Activated naive CD4-positive, alpha-beta T cell treated with anti-CD3 and anti-CD28 coated beads, Interleukin-2, amount 50 U/mL, for 72 hours (primary cell): ENCODE measurements at regions not wholly inside any gene's neighbourhood (a gene's known extent, or its start where the extent isn't known, plus 50 kb on each side); places are given as distances from the start of the nearest gene placed in this dataset.

Experiments used
- ATAC-seq, 2 donors: fragments of 150-1000 bp; cut with Tn5 transposase; 2 replicates each; pipeline ENCODE4 v1.10.0; 2021; ENCODE audit warnings: mild to moderate bottlenecking in 2 of 2, moderate library complexity in 2 of 2
- DNase-seq, 2 donors: peaks; one replicate each; pipeline ENCODE4 v3.0.0; 2021 to 2022; ENCODE audit warnings: low spot score in 2 of 2
- H3K27ac Mint-ChIP-seq, 2 donors: one replicate each; pipeline ENCODE4 v1.8.0; 2022; ENCODE audit warnings: mild to moderate bottlenecking in 2 of 2, mixed read lengths in 2 of 2
- H3K36me3 Mint-ChIP-seq, 2 donors: one replicate each; pipeline ENCODE4 v1.8.0; 2022; ENCODE audit warnings: mixed read lengths in 2 of 2
- H3K9me3 Mint-ChIP-seq, 2 donors: one replicate each; pipeline ENCODE4 v1.8.0; 2022; ENCODE audit warnings: mixed read lengths in 2 of 2

DNA sequence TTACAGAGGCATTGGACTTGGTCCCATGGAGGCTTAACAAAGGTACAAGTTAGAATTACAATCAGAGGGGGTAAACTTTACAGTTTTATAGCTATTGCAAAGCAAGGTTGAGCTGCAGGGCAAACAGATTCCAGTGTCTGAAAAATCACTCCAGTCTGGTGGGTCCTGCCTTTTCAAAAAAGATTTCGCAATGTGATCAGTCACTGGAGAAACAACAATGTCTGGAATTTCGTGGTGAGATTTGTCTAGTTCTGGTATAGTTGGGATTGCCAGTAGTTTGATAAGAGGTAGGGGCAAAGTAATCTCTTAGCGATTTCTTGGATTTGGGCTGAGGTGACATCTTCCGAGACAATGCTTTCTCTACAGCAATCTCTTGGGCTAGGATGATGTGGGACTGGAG lies 1198.2 kb upstream of the PCDH9 start:
- ATAC-seq = no peak
- H3K27ac Mint-ChIP-seq = no peak overlapping the region
- DNase-seq = no peak
- no peaks in the 10 kb centered on the region for H3K36me3 Mint-ChIP-seq
- peaks cover 15 to 20% of the 10 kb centered on the region in 2 donors for H3K9me3 Mint-ChIP-seq

DNA sequence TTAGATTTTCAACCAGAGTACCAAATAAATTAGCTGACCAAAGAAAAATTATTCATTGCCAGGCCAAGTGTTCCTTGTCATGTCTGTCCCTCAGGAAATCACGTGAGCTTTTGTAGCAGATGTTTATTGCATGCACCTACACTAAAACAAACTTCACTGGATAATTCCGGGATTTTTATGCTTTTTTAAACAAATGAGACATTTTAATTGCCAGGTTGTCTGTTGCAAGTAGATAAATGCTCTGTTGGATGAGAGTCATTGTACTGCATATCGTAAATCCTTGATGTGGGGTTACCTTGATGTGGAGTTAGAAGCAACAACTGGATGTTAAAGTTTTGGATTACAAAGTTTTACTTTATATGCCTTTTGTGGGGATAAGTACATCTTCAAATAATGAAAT lies 1187.7 kb upstream of the PCDH9 start:
- Mint-ChIP-seq H3K36me3 (peaks cover 0 to 14% of the 10 kb centered on the region in 2 donors), H3K9me3 (peaks cover 17 to 27% of the 10 kb centered on the region in 2 donors), H3K27ac (no peak overlapping the region)
- ATAC-seq = no peak
- no peak for DNase-seq

DNA sequence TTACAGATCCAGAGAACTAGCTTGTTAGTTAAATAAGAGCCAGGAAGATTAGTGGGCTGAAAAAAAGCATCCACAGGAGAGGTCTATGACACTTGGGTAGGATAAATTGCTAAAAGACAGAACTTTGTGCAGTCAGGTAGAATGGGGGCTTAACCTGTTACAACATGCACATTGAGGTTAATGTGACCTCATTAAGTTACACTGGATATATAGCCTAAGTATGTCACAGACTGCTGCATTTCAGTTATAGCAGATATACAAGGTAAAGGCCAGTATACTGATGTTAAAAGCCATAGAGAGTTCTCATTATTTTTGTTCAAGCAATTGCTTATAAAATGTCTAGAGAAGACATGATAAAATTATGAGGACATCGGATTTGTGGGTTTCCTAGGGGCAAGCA lies 1179.9 kb upstream of the PCDH9 start:
- ATAC-seq (no peak), DNase-seq (no peak)
- H3K27ac Mint-ChIP-seq = no peak overlapping the region

DNA sequence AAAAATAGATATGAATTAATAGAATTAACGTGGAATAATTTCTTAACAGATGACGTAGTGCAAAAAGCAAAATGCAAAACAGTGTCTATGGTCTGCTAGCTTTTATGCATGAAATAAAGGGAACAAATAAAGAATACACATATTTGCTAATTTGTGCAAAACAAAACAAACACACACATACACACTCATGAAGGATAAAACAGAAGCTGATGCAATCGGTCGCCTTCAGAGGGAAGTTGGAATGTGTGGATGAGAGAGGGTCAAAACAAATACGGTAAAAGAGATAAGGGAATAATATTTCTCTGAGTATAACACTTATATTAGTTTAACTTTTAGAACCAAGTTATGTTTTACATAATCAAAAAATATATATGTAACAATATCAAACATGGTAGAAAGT lies 1160.9 kb upstream of the PCDH9 start:
- ATAC-seq (no peak), DNase-seq (no peak)
- Mint-ChIP-seq H3K36me3 (peaks cover 0 to 5% of the 10 kb centered on the region in 2 donors), H3K27ac (no peak overlapping the region), H3K9me3 (peaks cover 12 to 17% of the 10 kb centered on the region in 2 donors)

More for the DNA sequence above, 1179.9 kb upstream of the PCDH9 start:
- H3K36me3 Mint-ChIP-seq = no peaks in the 10 kb centered on the region
- H3K9me3 Mint-ChIP-seq = peaks cover 18 to 19% of the 10 kb centered on the region in 2 donors

DNA sequence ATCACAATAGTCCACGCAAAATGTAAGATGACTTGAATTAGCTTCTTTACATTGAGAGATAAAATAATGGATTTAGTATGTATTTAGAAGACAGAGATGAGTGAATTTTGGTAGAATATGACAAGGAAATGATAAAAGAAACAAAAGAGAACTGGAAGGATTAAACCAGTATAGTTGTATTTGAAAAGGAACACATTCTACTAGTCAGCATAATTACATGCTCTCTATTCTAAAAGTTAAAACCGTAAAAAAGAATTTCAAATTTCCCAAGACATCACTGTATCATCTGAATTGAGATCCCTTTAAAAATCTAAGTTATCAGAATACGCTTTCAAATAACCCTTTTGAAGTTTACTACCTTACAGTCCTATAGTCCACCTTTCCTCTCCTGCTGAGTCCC lies 1156.7 kb upstream of the PCDH9 start:
- H3K9me3 Mint-ChIP-seq = peaks cover 15 to 17% of the 10 kb centered on the region in 2 donors
- H3K27ac Mint-ChIP-seq = no peak overlapping the region
- DNase-seq = no peak
- no peak for ATAC-seq
- H3K36me3 Mint-ChIP-seq = peaks cover 0 to 5% of the 10 kb centered on the region in 2 donors

DNA sequence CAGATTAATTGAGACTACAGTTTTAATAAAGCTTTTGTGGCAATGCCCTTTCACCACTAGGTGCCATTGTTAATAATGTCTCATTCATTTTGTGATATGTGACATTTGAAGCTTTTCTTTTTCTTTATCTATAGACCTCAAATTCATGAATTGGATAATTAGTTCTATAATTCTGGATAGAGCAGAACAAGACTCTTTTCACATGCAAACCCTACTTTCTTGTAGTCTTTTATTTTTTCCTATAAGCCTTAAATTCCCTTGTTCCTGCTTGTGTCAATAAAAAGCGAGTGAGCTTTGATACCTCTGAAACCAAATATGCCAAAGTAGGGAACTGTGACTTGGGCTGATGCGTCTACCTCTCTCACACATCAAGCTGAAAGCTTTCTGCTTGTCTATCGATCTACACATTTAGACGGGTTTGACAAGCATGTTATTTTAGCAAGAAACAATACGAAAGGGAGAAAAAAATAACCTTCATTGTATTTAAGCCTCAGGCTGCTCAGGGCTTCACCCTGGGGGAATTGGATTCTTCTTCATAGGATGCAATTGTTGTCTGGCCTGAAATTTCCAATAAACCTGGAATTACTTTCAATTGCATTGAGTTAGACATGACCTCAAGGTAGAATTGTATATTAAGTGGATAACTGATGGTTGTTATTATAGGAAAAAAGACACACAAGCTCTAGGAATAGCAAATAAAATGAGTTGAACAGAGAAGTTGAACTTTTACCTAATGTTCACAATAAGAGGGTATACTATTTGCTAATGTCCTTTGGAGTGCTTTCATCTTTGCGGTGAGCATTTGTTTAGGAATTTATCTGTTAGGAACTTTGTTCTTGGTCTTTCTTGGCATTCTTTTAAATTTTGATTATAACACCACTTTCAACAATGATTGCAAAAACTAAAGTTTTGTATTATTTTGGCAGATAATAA lies 1150.2 kb upstream of the PCDH9 start:
- ATAC-seq = no peak

DNA sequence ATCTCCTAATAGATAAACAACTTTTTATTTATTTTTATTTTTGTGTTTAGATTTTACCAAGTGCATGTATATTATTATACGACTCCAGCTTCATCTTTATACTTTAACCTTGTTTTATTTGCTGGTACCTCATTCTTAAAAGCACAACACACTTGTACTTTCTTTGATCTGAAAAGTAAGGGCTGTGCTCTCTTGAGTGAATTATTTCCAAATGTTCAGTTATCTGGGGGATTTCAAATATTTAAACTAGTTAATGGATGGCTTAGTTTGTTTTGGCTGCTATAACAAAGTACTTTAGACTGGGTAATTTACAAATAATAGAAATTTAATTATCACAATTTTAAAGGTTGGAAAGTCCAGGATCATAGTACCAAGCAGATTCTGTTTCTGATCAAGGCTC lies 1148.2 kb upstream of the PCDH9 start:
- DNase-seq (no peak), ATAC-seq (no peak)
- Mint-ChIP-seq H3K27ac (no peak overlapping the region), H3K9me3 (peaks cover 6 to 13% of the 10 kb centered on the region in 2 donors), H3K36me3 (peaks cover 0 to 7% of the 10 kb centered on the region in 2 donors)

More for the DNA sequence above, 1150.2 kb upstream of the PCDH9 start:
- peaks cover 0 to 7% of the 10 kb centered on the region in 2 donors for H3K36me3 Mint-ChIP-seq
- peaks cover 6 to 13% of the 10 kb centered on the region in 2 donors for H3K9me3 Mint-ChIP-seq
- H3K27ac Mint-ChIP-seq = no peak overlapping the region
- no peak for DNase-seq

DNA sequence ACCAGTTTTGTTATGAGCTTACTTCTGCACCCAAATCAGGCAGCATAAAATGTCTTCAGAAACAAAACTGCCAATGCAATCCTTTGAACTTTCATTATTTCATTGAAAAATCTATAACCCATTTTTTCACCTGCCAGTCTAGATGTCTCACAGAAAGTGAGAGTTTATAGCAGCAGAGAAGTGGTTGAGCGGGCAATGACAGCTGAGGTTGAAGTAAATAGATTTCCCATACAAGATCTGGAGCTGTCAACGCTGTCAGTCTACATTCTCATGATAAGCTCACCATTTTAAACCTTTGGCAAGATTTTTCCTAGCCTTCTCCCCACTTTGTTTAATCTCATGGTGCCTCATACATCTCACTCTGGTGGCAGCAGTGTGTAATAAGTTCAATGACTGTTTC lies 1144.9 kb upstream of the PCDH9 start:
- Mint-ChIP-seq H3K9me3 (peaks cover 6 to 14% of the 10 kb centered on the region in 2 donors), H3K27ac (no peak overlapping the region), H3K36me3 (peaks cover 0 to 7% of the 10 kb centered on the region in 2 donors)
- DNase-seq (no peak), ATAC-seq (no peak)

DNA sequence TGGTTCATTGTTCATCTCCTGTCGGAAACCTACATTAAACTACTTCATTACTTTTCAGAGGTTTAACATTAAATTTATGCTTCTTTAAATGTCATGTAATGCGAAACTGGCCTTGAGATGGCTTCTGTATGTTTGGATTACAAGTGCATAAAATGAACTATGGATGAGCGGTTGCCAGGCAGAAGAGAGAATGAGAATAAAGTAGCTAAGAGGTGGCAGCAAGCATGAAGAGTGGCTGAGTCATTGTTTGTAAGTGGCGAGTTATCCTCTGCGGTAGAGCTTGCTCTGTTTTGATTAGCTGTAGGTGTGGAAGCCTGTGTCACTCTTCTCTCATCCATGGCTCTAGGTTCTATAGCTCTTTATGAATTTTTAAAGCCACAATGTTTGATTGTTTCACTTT lies 1139.6 kb upstream of the PCDH9 start:
- Mint-ChIP-seq H3K36me3 (no peaks in the 10 kb centered on the region), H3K9me3 (peaks cover 13 to 21% of the 10 kb centered on the region in 2 donors), H3K27ac (no peak overlapping the region)
- no peak for DNase-seq
- ATAC-seq = no peak

DNA sequence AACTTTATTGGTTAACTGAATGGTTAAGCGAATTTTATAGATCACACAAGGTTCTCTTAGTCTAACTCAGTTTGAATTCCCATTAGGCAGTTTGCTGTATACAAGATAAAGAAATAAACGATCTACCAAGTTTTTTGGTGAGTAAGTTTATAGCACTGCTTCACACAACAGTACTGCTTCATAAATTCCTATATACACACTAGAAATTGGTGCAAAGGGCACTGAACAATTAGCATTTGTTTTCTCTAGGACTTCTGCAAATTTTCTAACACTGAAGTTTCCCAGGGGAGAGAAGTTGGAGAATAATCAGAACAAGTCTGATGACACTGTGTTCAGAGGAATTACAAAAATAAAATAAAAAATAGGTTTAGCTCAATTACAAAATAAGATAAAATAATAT lies 1138.8 kb upstream of the PCDH9 start:
- Mint-ChIP-seq H3K27ac (no peak overlapping the region), H3K36me3 (no peaks in the 10 kb centered on the region), H3K9me3 (peaks cover 21 to 26% of the 10 kb centered on the region in 2 donors)
- DNase-seq (no peak), ATAC-seq (no peak)

DNA sequence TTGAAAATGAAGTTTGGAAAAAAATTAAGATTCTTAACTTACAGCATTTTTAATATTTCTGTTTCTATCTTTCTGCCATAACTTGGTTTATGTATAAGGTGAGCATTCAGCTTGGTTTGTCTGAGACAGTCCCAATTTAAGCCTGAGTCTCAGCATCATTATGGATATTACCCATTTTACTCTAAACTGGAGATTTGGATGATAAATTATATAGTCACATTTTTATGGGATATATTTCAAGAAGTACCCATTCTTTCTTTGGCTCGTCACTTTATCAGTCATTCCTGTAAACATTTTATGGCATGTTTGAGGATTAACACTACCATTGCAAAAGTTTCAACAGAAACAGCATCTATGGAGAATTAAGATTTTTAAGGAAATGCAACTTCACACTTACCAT lies 1129.0 kb upstream of the PCDH9 start:
- DNase-seq = no peak
- no peaks in the 10 kb centered on the region for H3K36me3 Mint-ChIP-seq
- H3K9me3 Mint-ChIP-seq = peaks cover 7% of the 10 kb centered on the region in 2 donors
- ATAC-seq = no peak
- H3K27ac Mint-ChIP-seq = no peak overlapping the region

DNA sequence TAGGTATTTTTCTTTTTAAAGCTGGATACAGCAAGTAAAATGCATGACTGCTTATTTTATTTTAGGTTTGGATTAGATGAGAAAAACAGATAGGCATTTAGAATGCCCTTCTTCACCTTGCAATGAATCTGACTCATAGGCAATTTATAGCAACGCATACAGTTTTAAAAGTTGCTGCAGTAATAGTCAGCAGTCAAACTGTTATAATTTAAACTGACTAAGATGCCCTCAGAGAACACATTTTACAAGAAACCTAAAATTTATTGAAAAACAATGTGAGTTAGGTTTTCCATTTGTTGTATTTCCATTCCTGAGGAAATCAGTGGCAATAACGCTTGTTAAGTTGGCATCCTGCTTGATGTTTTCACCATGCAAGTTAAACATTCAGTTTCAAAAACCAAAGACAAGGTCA lies 1128.2 kb upstream of the PCDH9 start:
- no peak for ATAC-seq
- Mint-ChIP-seq H3K9me3 (peaks cover 6% of the 10 kb centered on the region in 2 donors), H3K36me3 (no peaks in the 10 kb centered on the region)

DNA sequence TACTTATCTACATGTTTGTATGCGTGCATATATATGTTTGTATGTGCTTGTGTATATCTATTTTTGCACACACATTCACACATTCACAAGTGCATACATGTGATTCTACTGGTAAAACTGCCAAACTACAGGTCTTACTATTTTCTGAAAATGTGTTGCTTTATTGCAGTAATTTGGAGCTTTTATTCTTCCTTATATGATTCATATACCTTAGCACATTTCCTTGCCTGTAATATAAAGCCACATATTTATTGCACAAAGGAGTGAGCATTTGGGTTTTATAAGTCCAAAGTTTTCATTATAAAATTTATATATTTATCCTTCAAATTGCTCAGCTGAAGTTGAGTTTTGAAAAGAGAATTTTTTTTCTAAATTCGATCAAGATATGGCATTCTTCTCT lies 1120.4 kb upstream of the PCDH9 start:
- Mint-ChIP-seq H3K9me3 (peaks cover 3 to 18% of the 10 kb centered on the region in 2 donors), H3K27ac (no peak overlapping the region), H3K36me3 (no peaks in the 10 kb centered on the region)
- no peak for DNase-seq
- no peak for ATAC-seq

More for the DNA sequence above, 1128.2 kb upstream of the PCDH9 start:
- no peak overlapping the region for H3K27ac Mint-ChIP-seq
- no peak for DNase-seq

DNA sequence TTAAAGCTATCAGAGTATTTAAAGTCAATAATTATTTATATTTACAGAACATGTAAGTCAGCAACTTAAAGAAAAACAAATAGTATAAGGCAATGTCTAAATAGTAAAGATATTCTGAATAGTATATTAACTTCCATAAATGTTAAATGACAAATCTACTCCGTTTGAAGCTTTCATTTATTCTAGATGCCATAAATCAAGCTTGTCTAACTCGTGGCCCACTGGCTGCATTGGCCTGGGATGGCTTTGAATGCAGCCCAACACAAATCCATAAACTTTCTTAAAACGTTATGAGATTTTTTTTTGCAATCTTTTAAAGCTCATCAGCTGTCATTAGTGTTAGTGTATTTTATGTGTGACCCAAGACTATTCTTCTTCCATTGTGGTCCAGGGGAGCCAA lies 1117.1 kb upstream of the PCDH9 start:
- no peak for DNase-seq
- H3K27ac Mint-ChIP-seq = no peak overlapping the region

DNA sequence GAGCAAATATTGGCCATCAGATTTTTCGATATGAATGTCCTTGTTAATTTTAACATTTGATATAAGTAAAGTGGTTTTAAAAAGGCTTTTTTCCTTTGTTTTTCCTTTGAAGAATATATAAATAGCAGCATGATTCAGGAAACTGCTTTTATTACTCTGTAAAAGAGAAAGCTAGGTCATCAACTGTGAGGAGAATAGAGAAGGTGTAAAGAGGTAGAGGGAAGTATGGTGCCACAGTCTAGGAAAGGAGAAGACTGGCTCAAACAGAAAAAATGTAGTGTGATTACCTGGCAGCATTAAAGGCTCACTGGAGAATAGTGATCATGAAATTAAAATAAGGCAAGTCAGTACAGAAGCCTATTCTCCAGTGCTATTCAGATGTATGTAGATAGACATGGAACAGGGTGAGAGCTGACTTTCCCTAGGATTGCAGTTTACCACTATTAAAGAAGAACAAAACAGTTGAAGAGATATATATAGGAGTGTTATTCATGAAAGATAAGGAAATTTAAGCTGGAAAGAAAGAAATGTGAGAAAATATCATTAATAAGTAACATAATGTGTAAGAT lies 1115.9 kb upstream of the PCDH9 start:
- no peak for DNase-seq
- H3K9me3 Mint-ChIP-seq = peaks cover 23 to 31% of the 10 kb centered on the region in 2 donors
- ATAC-seq = no peak
- H3K27ac Mint-ChIP-seq = no peak overlapping the region
- H3K36me3 Mint-ChIP-seq = peaks cover 0 to 17% of the 10 kb centered on the region in 2 donors

More for the DNA sequence above, 1117.1 kb upstream of the PCDH9 start:
- Mint-ChIP-seq H3K36me3 (peaks cover 0 to 10% of the 10 kb centered on the region in 2 donors), H3K9me3 (peaks cover 15 to 29% of the 10 kb centered on the region in 2 donors)
- no peak for ATAC-seq

DNA sequence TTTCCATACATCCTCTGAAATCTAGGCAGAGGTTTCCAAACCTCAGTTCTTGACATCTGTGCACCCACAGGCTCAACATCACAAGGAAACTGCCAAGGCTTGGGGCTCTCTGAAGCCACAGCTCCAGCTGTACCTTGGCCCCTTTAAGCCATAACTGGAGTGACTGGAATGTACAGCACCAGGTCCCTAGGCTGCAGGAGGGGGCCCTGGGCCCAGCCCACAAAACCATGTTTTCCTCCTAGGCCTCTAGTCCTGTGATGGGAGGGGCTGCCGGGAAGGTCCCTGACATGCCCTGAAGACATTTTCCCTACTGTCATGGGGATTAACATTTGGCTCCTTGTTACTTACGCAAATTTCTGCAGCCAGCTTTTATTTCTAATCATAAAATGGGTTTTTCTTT lies 1093.0 kb upstream of the PCDH9 start:
- Mint-ChIP-seq H3K27ac (no peak overlapping the region), H3K9me3 (peaks cover 17 to 33% of the 10 kb centered on the region in 2 donors), H3K36me3 (peaks cover 0 to 24% of the 10 kb centered on the region in 2 donors)
- no peak for DNase-seq
- ATAC-seq = no peak

DNA sequence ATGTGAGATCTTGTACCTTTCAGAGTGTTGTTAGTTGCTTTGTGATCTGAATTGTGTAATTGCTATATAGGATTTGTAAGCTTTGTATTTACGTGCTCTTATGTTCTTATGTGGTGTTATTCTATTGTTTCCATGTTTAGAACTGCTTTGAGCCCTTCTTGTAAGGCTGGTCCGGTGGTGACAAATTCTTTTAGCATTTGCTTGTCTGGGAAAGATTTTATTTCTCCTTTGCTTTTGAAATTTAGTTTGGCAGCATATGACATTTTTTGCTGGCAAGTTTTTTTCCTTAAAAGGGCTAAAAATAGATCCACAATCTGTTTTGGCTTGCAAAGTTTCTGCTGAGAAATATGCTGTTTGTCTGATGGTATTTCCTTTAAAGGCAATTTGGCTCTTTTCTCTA lies 1089.2 kb upstream of the PCDH9 start:
- Mint-ChIP-seq H3K9me3 (peaks cover 40 to 53% of the 10 kb centered on the region in 2 donors), H3K36me3 (peaks cover 0 to 22% of the 10 kb centered on the region in 2 donors), H3K27ac (no peak overlapping the region)
- no peak for ATAC-seq
- DNase-seq = no peak
